Tibial nerve (tissue), 4 donors: ENCODE measurements at regions not wholly inside any gene's neighbourhood (a gene's known extent, or its start where the extent isn't known, plus 50 kb on each side); places are given as distances from the start of the nearest gene placed in this dataset. TPM values are rescaled to one million over a fixed set of nuclear protein-coding genes. Genes with fewer than 3 reads are reported as not detected.
"Not testable (repeated sequence)": the region's sequence is repeated elsewhere in the genome, so short reads cannot be mapped to it uniquely, and the experiment has no call there.

Source experiments
- DNase-seq, 2 donors: peaks; one replicate each; pipeline ENCODE4 v3.0.0-alpha.2; 2019; ENCODE audit warnings: low spot score in 2 of 2
- H3K27ac ChIP-seq, 4 donors: fragments of 200-600 bp; sonication (generic) in 3 of 4; one replicate each; pipeline ENCODE4 v1.5.1; 2017 to 2019; ENCODE audit warnings: mild to moderate bottlenecking in 1 of 4
- H3K27me3 ChIP-seq, 2 donors: fragments of 200-600 bp; sonication (generic) in 1 of 2; one replicate each; pipeline versions ENCODE4 v1.5.1 to v1.6.0; 2017 to 2019
- H3K36me3 ChIP-seq, 3 donors: fragments of 200-600 bp; sonication (generic); one replicate each; pipeline ENCODE4 v1.5.1; 2018 to 2019
- H3K4me1 ChIP-seq, 4 donors: fragments of 200-600 bp; sonication (generic) in 3 of 4; one replicate each; pipeline ENCODE4 v1.5.1; 2017 to 2019
- H3K4me3 ChIP-seq, 4 donors: fragments of 200-600 bp; sonication (generic) in 3 of 4; one replicate each; pipeline ENCODE4 v1.5.1; 2017 to 2019; ENCODE audit warnings: mild to moderate bottlenecking in 1 of 4, moderate library complexity in 1 of 4
- H3K9me3 ChIP-seq, 4 donors: fragments of 200-600 bp; sonication (generic) in 3 of 4; one replicate each; pipeline ENCODE4 v1.5.1; 2017 to 2019
- WGBS, 2 donors: methylation state at CpG; one replicate each; pipeline ENCODE4 v1.1.5; 2018; 5-methylcytosine and 5-hydroxymethylcytosine counted together
- small RNA-seq: library from RNA; depleted of rRNA; stranded (forward); fragments of <200 nt; gene quantifications from one replicate; pipeline ENCODE3, GENCODE V24; 2016

DNA sequence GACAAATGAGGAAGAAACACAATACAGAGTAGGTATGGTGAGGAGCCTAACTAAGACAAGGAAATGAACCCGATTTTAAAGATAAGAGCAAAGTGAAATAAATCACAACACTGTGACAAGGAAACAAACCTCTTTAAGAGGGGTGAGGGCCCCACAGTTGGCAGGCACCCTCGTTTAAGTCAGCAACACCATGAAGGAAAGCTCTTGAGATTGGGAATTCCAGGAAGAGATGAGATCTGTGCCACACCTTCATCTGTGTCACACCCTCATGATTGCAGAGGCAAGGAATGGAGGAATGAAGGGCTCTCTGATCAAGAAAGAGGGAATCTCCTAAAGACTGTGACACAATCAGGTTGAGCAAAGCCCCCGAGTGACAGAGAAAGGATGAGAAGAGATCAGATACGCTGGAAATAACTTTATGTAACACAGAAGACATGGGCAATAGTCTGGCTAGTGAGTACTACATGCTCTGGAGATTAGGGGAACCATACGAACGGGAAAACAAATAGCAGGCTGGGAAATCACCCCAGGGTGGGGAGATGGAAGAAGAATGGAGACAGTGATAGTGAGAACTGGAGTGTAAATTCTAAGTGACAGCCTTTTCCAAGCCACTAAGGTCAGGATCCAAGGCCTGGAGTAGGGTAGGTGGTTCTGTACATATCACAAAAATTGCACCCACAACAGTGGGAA is 51.7 kb upstream of the TERB2 start:
- H3K36me3 ChIP-seq, H3K4me3 ChIP-seq, H3K4me1 ChIP-seq, H3K27ac ChIP-seq, H3K27me3 ChIP-seq, H3K9me3 ChIP-seq, DNase-seq: not testable (repeated sequence)
- WGBS, 2 donors = 53 to 66% methylated on average over 6 of the region's 6 CpGs

Small RNA genes in the stretch of these regions (small RNA-seq; reads per million reads assigned to genes)
- gene RF00019 (not detected), gene RNU1-119P (not detected)
